HEK293 (cell line): ENCODE measurements at regions not wholly inside any gene's neighbourhood (a gene's known extent, or its start where the extent isn't known, plus 50 kb on each side); places are given as distances from the start of the nearest gene placed in this dataset.
A peak's percentile ranks its signal among the peaks of the same experiment; 100 is the strongest.

Source experiments
- CTCF ChIA-PET: fragments of 350-600 bp; formaldehyde crosslinking; extraction: SDS; loops from one replicate; lab custom pipeline; 2021; ENCODE audit warnings: antibody characterized with exemption; lab: Yijun Ruan, JAX
- POLR2A ChIA-PET: fragments of 300-600 bp; formaldehyde crosslinking; extraction: SDS; loops from one replicate; lab custom pipeline; 2020; ENCODE audit warnings: antibody characterized with exemption, inconsistent platforms; lab: Yijun Ruan, JAX
- H3K27ac ChIP-seq: fragments of 200-500 bp; sonication (Bioruptor generic); 2 replicates; pipeline ENCODE4 v1.5.1; 2014; ENCODE audit warnings: low read depth, low read length, control low read depth, inconsistent platforms; ENCODE audit errors: extremely low read depth
- H3K36me3 ChIP-seq, 2 experiments: fragments of 200-500 bp in 1 of 2; sonication (Bioruptor generic) in 1 of 2; 1 replicate in 1 of 2; 2 replicates in 1 of 2; pipeline ENCODE4 v1.5.1; 2014 to 2017; ENCODE audit warnings: inconsistent platforms in 2 of 2, low read length in 2 of 2; ENCODE audit not compliant: control insufficient read depth in 2 of 2, insufficient read depth in 1 of 2
- H3K4me1 ChIP-seq: fragments of 200-500 bp; sonication (Bioruptor generic); 2 replicates; pipeline ENCODE4 v1.5.1; 2014; ENCODE audit warnings: mild to moderate bottlenecking, low read length, inconsistent platforms; ENCODE audit not compliant: control insufficient read depth, insufficient read depth
- H3K4me3 ChIP-seq: 2 replicates; pipeline ENCODE4 v1.5.1; 2011; ENCODE audit warnings: low read depth, mild to moderate bottlenecking, control low read depth, low read length, moderate library complexity
- H3K9me3 ChIP-seq: fragments of 200-500 bp; sonication (Bioruptor generic); 2 replicates; pipeline ENCODE4 v1.5.1; 2014; ENCODE audit warnings: low read depth, low read length, inconsistent platforms; ENCODE audit not compliant: control insufficient read depth, insufficient read depth
- AEBP2 ChIP-seq: fragments of 450-650 bp; formaldehyde crosslinking; IDR thresholded peaks from 2 replicates; pipeline ENCODE4 v1.5.1; 2016; ENCODE audit warnings: missing biosample characterization, missing genetic modification characterization, borderline replicate concordance
- KLF17 ChIP-seq: fragments of 450-650 bp; formaldehyde crosslinking; IDR thresholded peaks from 2 replicates; pipeline ENCODE4 v1.5.1; 2016; ENCODE audit warnings: missing biosample characterization, missing genetic modification characterization
- KLF7 ChIP-seq: fragments of 450-650 bp; formaldehyde crosslinking; IDR thresholded peaks from 2 replicates; pipeline ENCODE4 v1.5.1; 2016; ENCODE audit warnings: missing biosample characterization, missing genetic modification characterization, borderline replicate concordance
- REST ChIP-seq: fragments of 450-650 bp; formaldehyde crosslinking; IDR thresholded peaks from 2 replicates; pipeline ENCODE4 v1.5.1; 2016; ENCODE audit warnings: missing biosample characterization, missing genetic modification characterization
- ZBTB48 ChIP-seq: fragments of 450-650 bp; formaldehyde crosslinking; IDR thresholded peaks from 2 replicates; pipeline ENCODE4 v1.5.1; 2016; ENCODE audit warnings: missing biosample characterization, missing genetic modification characterization
- ZFP37 ChIP-seq: fragments of 450-650 bp; formaldehyde crosslinking; IDR thresholded peaks from 2 replicates; pipeline ENCODE4 v1.5.1; 2016; ENCODE audit warnings: missing biosample characterization, missing genetic modification characterization
- ZIC2 ChIP-seq: fragments of 450-650 bp; formaldehyde crosslinking; IDR thresholded peaks from 2 replicates; pipeline ENCODE4 v1.5.1; 2016; ENCODE audit warnings: missing biosample characterization, missing genetic modification characterization
- ZNF10 ChIP-seq: fragments of 450-650 bp; formaldehyde crosslinking; IDR thresholded peaks from 2 replicates; pipeline ENCODE4 v1.5.1; 2017; ENCODE audit warnings: missing biosample characterization, missing genetic modification characterization
- ZNF174 ChIP-seq: fragments of 450-650 bp; formaldehyde crosslinking; IDR thresholded peaks from 2 replicates; pipeline ENCODE4 v1.5.0; 2017; ENCODE audit warnings: missing biosample characterization, mild to moderate bottlenecking, missing genetic modification characterization
- ZNF280C ChIP-seq: fragments of 450-650 bp; formaldehyde crosslinking; IDR thresholded peaks from 2 replicates; pipeline ENCODE4 v1.5.1; 2016; ENCODE audit warnings: missing biosample characterization, missing genetic modification characterization
- ZNF280D ChIP-seq: fragments of 450-650 bp; formaldehyde crosslinking; IDR thresholded peaks from 2 replicates; pipeline ENCODE4 v1.5.1; 2016; ENCODE audit warnings: missing biosample characterization, missing genetic modification characterization
- ZNF292 ChIP-seq: fragments of 450-650 bp; formaldehyde crosslinking; IDR thresholded peaks from 2 replicates; pipeline ENCODE4 v1.5.1; 2016; ENCODE audit warnings: low read depth, missing biosample characterization, missing genetic modification characterization, borderline replicate concordance
- ZNF335 ChIP-seq: fragments of 450-650 bp; formaldehyde crosslinking; conservative IDR thresholded peaks from 2 replicates; pipeline ENCODE4 v1.5.1; 2016; ENCODE audit warnings: missing biosample characterization, missing genetic modification characterization
- ZNF394 ChIP-seq: fragments of 450-650 bp; formaldehyde crosslinking; IDR thresholded peaks from 2 replicates; pipeline ENCODE4 v1.5.1; 2016; ENCODE audit warnings: missing biosample characterization, missing genetic modification characterization, mild to moderate bottlenecking, moderate library complexity, borderline replicate concordance

- H3K4me3 ChIP-seq: no peak overlapping the region
- TF ChIP-seq REST (tag by site-specific recombination): no peak
- peak; percentile 47; the same call in 1 of the 2 replicates for TF ChIP-seq ZIC2
- TF ChIP-seq, all 188 proteins: peak for 1
- no peaks in the 10 kb centered on the region for H3K9me3 ChIP-seq
- ChIA-PET POLR2A (no interaction called here), CTCF (interaction anchor here (0.8 to 1.3 kb wide), 3 partner anchors 9 to 125 kb away, joined by 3 to 4 read pairs (median 3); no protein-coding TSS in a partner anchor)
- no peaks in the 10 kb centered on the region for H3K4me1 ChIP-seq
- no peak overlapping the region; the same call in 1 of the 2 replicates for H3K27ac ChIP-seq
- no peaks in the 10 kb centered on the region for H3K36me3 ChIP-seq
Measured at GRCh38 chr11:128342511-128343134, 244.7 kb downstream of the ETS1 start.

GRCh38 chr11:128341280-128342248 lies 245.8 kb downstream of the ETS1 start:
- ChIA-PET POLR2A (no interaction called here), CTCF (interaction anchor here (0.8 to 1.3 kb wide), 3 partner anchors 10 to 126 kb away, joined by 3 to 4 read pairs (median 3); no protein-coding TSS in a partner anchor)
- H3K4me3 ChIP-seq: no peak overlapping the region
- no peaks in the 10 kb centered on the region for H3K4me1 ChIP-seq
- no peak overlapping the region for H3K27ac ChIP-seq
- H3K9me3 ChIP-seq: no peaks in the 10 kb centered on the region
- no peaks in the 10 kb centered on the region for H3K36me3 ChIP-seq
- TF ChIP-seq ZNF280D (tag by site-specific recombination) (no peak), AEBP2 (no peak), ZNF174 (tag by site-specific recombination) (no peak), ZFP37 (no peak), ZNF292 (tag by site-specific recombination) (no peak), ZNF394 (no peak), KLF7 (tag by site-specific recombination) (no peak), ZNF335 (tag by site-specific recombination) (no peak), REST (tag by site-specific recombination) (no peak), ZBTB48 (no peak), ZNF10 (tag by site-specific recombination) (no peak), ZNF280C (tag by site-specific recombination) (no peak), KLF17 (tag by site-specific recombination) (no peak)
